ENCODE measurements at regions not wholly inside any gene's neighbourhood (a gene's known extent, or its start where the extent isn't known, plus 50 kb on each side); places are given as distances from the start of the nearest gene placed in this dataset.

- TF ChIP-seq REST (IDR thresholded peaks at IDR 0.05) (no peak), CTCF (IDR thresholded peaks at IDR 0.05; ENCODE audit: low read depth, low read length, missing input control) (no peak), RAD21 (IDR thresholded peaks at IDR 0.05) (no peak), TAF1 (conservative IDR thresholded peaks at IDR 0.05) (no peak), EGR1 (IDR thresholded peaks at IDR 0.05; ENCODE audit: low read depth in 2 of 2) (no peak)
Observed at GRCh38 chr5:174198541-174198940, 153.0 kb downstream of the NSG2 start.
